ENCODE measurements at regions not wholly inside any gene's neighbourhood (a gene's known extent, or its start where the extent isn't known, plus 50 kb on each side); places are given as distances from the start of the nearest gene placed in this dataset.

DNA sequence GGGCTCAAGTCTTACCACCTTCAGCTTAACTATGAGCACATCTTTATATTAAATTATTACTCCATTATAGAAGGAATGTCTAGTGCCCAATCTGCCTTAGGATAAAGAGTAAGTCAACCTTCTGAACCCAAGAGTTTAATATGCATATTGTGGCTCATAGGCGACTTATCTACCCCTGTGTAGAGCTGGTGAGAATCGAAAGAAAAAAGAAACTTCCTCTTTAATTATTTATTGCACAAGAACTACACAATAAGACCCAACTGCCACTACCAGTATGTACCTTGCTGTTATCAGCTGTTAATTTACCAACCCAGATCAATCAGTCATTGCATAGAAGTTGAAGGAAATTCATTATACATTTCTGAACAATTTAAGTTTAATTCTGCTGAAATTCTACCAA is 329.1 kb upstream of the SLC24A2 start:
- no peak overlapping the region for H3K4me3 ChIP-seq (ENCODE audit: low read depth, low read length)
- TF ChIP-seq CTCF (IDR thresholded peaks at IDR 0.05; ENCODE audit: insufficient read depth, low read depth, low read length), result no peak
- DNase-seq (ENCODE audit: low read depth), result no peak

DNA sequence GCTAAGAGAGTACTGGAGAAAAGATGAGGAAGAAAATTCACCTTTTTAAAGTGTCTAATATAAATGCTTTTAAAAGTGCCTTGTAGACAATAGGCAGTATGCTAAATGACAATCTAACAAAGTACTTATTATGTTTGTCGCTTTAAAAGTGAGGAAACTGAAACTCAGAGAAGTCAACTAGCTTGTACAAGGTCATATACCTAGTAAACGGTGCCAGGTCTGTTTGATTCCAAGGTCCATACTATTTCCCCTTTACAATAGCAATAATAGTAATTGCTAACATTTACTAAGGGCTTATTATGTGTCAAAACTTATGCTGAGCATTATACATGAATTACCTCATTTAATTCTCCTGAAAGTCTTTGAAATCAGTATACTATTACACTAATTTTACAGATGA is 328.6 kb upstream of the SLC24A2 start:
- H3K4me3 ChIP-seq (ENCODE audit: low read depth, low read length), result no peak overlapping the region
- no peak for DNase-seq (ENCODE audit: low read depth)
- TF ChIP-seq CTCF (IDR thresholded peaks at IDR 0.05; ENCODE audit: insufficient read depth, low read depth, low read length), result no peak

DNA sequence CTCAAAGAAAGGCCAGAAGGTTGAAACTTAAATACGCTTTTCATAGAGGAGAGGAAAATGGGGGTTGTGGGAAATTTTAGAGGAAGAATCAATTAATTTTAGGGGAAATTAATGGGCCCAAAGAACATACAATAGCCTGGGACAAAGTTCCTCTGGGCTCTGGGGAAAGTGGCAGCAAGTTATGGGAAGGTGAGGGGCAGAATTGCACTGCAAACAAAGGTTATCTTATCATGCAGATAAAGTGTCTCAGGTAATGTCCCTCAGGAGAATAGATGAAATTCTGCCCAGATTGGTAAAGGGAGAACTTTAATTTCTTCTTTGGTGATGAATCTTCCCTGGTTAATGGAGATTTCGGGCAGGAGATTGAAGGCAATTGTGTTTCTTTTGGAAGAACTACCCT is 326.1 kb upstream of the SLC24A2 start:
- no peak for DNase-seq (ENCODE audit: low read depth)
- no peak overlapping the region for H3K4me3 ChIP-seq (ENCODE audit: low read depth, low read length)
- no peak for TF ChIP-seq CTCF (IDR thresholded peaks at IDR 0.05; ENCODE audit: insufficient read depth, low read depth, low read length)

DNA sequence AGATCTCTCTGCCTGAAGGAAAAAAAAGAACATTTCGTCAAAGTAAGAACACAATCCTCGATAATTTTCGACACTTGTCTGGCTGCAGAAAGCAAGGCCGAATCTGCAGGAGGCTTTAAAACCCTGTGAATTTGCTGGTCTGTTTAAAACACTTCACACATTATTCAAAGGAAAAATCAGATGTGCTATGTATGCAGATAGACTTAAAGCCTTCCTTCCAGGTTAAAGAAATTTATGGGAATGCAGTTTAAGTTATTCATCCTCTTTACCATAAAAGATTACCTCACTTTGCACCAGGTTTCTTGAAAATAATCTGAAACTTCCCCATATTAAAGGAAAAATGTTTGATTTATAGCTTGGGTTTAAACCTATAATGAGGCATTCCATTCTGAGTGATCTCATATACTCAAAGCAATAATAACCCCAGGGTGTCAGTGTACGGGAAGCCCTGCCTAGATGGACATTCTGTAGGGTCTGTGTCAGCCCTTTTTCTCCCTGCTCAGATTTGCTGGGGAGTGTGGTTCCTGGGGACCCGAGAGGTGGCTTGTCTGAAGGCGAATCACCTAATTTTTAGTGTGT is 323.5 kb upstream of the SLC24A2 start:
- DNase-seq (ENCODE audit: low read depth), result peak; percentile 12
- H3K4me3 ChIP-seq (ENCODE audit: low read depth, low read length), result no peak overlapping the region
- no peak for TF ChIP-seq CTCF (IDR thresholded peaks at IDR 0.05; ENCODE audit: insufficient read depth, low read depth, low read length)

DNA sequence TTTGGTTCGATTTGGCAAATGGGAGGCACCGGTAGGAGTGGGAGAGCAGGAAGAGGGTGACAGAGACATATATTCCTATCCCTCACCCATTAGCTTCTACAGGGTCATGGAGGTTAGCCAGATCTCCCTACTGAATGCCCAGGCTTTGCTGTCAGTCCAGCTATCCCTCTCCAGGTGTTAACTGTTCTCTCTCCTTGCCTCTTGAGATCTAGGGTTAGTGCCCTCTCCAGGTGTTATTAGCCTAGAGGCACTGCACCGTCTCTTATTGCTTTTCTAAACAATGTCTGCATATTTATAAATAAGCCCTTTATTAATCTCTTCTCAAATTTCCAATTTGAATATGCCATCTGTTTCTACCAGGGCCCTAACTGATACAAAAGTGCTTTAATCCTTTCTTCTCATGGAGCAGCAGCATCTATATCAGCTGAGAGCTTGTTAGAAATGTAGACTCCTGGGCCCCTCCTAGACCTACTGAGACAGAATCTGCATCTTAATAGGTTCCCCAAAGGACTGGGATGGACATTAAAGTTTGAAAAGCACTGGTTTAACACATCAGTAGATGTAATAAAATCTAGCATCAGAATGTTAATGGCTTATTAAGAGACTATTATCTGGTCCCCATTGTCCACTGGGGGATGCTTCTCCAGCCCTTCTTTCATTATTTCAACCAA is 322.5 kb upstream of the SLC24A2 start:
- DNase-seq (ENCODE audit: low read depth), result no peak
- TF ChIP-seq CTCF (IDR thresholded peaks at IDR 0.05; ENCODE audit: insufficient read depth, low read depth, low read length), result no peak

DNA sequence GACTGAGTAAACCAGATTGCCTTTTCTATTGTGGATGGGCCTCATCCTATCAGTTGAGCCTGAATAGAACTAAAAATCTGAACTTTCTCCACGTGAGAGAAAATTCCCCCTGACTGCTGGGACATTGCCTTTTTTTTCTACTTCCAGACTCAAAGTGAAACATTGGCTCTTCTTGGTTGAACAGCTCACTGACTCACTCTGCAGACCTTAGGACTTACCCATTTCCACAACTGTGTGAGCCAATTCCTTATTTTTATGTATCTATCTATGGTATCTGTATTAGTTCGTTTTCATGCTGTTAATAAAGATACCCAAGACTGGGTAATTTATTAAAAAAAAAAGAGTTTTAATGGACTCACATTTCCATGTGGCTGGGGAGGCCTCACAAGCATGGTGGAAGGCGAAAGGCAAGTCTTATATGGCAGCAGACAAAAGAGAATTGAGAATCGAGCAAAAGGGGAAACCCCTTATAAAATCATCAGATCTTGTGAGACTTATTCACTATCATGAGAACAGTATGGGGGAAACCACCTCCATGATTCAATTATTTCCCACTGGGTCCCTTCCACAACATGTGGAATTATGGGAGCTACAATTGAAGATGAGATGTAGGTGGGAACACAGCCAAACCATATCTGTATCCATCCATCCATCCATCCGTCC is 306.7 kb upstream of the SLC24A2 start:
- no peak for DNase-seq (ENCODE audit: low read depth)
- TF ChIP-seq CTCF (IDR thresholded peaks at IDR 0.05; ENCODE audit: insufficient read depth, low read depth, low read length), result no peak
- no peak overlapping the region for H3K4me3 ChIP-seq (ENCODE audit: low read depth, low read length)

More for the DNA sequence above, 322.5 kb upstream of the SLC24A2 start:
- no peak overlapping the region for H3K4me3 ChIP-seq (ENCODE audit: low read depth, low read length)
